HUES64 (cell line): ENCODE measurements at regions not wholly inside any gene's neighbourhood (a gene's known extent, or its start where the extent isn't known, plus 50 kb on each side); places are given as distances from the start of the nearest gene placed in this dataset.

Experiments
- H3K27ac ChIP-seq: 2 replicates; pipeline ENCODE4 v1.7.0; 2013; ENCODE audit warnings: low read depth, low read length, inconsistent platforms
- H3K27me3 ChIP-seq: 2 replicates; pipeline ENCODE4 v1.6.1; 2013; ENCODE audit warnings: mild to moderate bottlenecking, low read length; ENCODE audit not compliant: insufficient read depth
- H3K36me3 ChIP-seq: 2 replicates; pipeline ENCODE4 v1.6.1; 2013; ENCODE audit warnings: mild to moderate bottlenecking, low read length; ENCODE audit not compliant: insufficient read depth
- H3K4me1 ChIP-seq: 2 replicates; pipeline ENCODE4 v1.6.1; 2013; ENCODE audit warnings: mild to moderate bottlenecking, low read length, moderate library complexity; ENCODE audit not compliant: insufficient read depth
- H3K4me3 ChIP-seq: 2 replicates; pipeline ENCODE4 v1.5.1; 2013; ENCODE audit warnings: mild to moderate bottlenecking, low read length, moderate library complexity
- H3K9ac ChIP-seq: 2 replicates; pipeline ENCODE4 v1.6.1; 2013; ENCODE audit warnings: mild to moderate bottlenecking, low read depth, low read length
- H3K9me3 ChIP-seq: 2 replicates; pipeline ENCODE4 v1.6.1; 2013; ENCODE audit warnings: low read depth, low read length; ENCODE audit not compliant: insufficient read depth
- WGBS: fragments of 150-250, 120-280 bp; methylation state at CpG from one replicate; pipeline ENCODE4 v1.1.7; 2013; ENCODE audit warnings: missing lambda C conversion rate; 5-methylcytosine and 5-hydroxymethylcytosine counted together

GRCh38 chr2:120929829-120930228, 194.2 kb downstream of the GLI2 start:
- Histone ChIP-seq H3K4me1 (0 out of 2 replicates have a peak, but pooled peaks cover 4% of the 10 kb centered on the region), H3K9me3 (no peaks in the 10 kb centered on the region), H3K9ac (no peak overlapping the region), H3K4me3 (no peak overlapping the region), H3K27me3 (no peaks in the 10 kb centered on the region), H3K27ac (no peak overlapping the region), H3K36me3 (peaks cover 19% of the 10 kb centered on the region)
- whole genome bisulfite sequencing = 97% methylated on average over 2 of the region's 2 CpGs

- Histone ChIP-seq H3K27me3 (no peaks in the 10 kb centered on the region), H3K27ac (no peak overlapping the region), H3K4me1 (peaks cover 8% of the 10 kb centered on the region; the same call in 1 of the 2 replicates), H3K36me3 (peaks cover 19% of the 10 kb centered on the region), H3K9ac (no peak overlapping the region), H3K4me3 (no peak overlapping the region), H3K9me3 (no peaks in the 10 kb centered on the region)
- 96% methylated on average over 10 of the region's 10 CpGs for WGBS
Observed at GRCh38 chr2:120930236-120930635, 194.6 kb downstream of the GLI2 start.

GRCh38 chr2:120930864-120931263, 195.2 kb downstream of the GLI2 start:
- peaks cover 19% of the 10 kb centered on the region for H3K36me3 ChIP-seq
- 88% methylated on average over 3 of the region's 3 CpGs for WGBS
- no peaks in the 10 kb centered on the region for H3K27me3 ChIP-seq
- H3K27ac ChIP-seq = no peak overlapping the region
- peaks cover 11% of the 10 kb centered on the region; the same call in 1 of the 2 replicates for H3K4me1 ChIP-seq
- H3K4me3 ChIP-seq = no peak overlapping the region
- H3K9me3 ChIP-seq = no peaks in the 10 kb centered on the region
- no peak overlapping the region for H3K9ac ChIP-seq

GRCh38 chr2:120932472-120932871, 196.8 kb downstream of the GLI2 start:
- 90% methylated on average over 7 of the region's 7 CpGs for WGBS
- Histone ChIP-seq H3K4me1 (peaks cover 13% of the 10 kb centered on the region; the same call in 1 of the 2 replicates), H3K27ac (no peak overlapping the region)

GRCh38 chr2:120932881-120933280, 197.2 kb downstream of the GLI2 start:
- H3K27me3 ChIP-seq = no peaks in the 10 kb centered on the region
- WGBS = 87% methylated on average over 7 of the region's 7 CpGs
- no peak overlapping the region for H3K27ac ChIP-seq
- H3K9me3 ChIP-seq = no peaks in the 10 kb centered on the region
- H3K9ac ChIP-seq = no peak overlapping the region
- H3K4me3 ChIP-seq = no peak overlapping the region
- H3K36me3 ChIP-seq = peaks cover 17% of the 10 kb centered on the region
- H3K4me1 ChIP-seq = peaks cover 13% of the 10 kb centered on the region; the same call in 1 of the 2 replicates

More at GRCh38 chr2:120932472-120932871, 196.8 kb downstream of the GLI2 start:
- Histone ChIP-seq H3K27me3 (no peaks in the 10 kb centered on the region), H3K9ac (no peak overlapping the region), H3K36me3 (peaks cover 17% of the 10 kb centered on the region), H3K9me3 (no peaks in the 10 kb centered on the region), H3K4me3 (no peak overlapping the region)

- Histone ChIP-seq H3K4me1 (peaks cover 13% of the 10 kb centered on the region; the same call in 1 of the 2 replicates), H3K9ac (no peak overlapping the region), H3K27ac (no peak overlapping the region)
Observed at GRCh38 chr2:120933693-120934573, 198.3 kb downstream of the GLI2 start.

GRCh38 chr2:120934574-120935338, 199.1 kb downstream of the GLI2 start:
- Histone ChIP-seq H3K9ac (no peak overlapping the region), H3K27ac (no peak overlapping the region), H3K4me1 (peaks cover 19% of the 10 kb centered on the region), H3K9me3 (no peaks in the 10 kb centered on the region), H3K36me3 (0 out of 2 replicates have a peak, but pooled peaks cover 6% of the 10 kb centered on the region), H3K4me3 (no peak overlapping the region), H3K27me3 (no peaks in the 10 kb centered on the region)
- 86% methylated on average over 17 of the region's 17 CpGs for WGBS

More at GRCh38 chr2:120933693-120934573, 198.3 kb downstream of the GLI2 start:
- H3K36me3 ChIP-seq = peaks cover 11% of the 10 kb centered on the region; the same call in 1 of the 2 replicates
- WGBS = 83% methylated on average over 19 of the region's 19 CpGs
- H3K9me3 ChIP-seq = no peaks in the 10 kb centered on the region
- H3K4me3 ChIP-seq = no peak overlapping the region
- H3K27me3 ChIP-seq = no peaks in the 10 kb centered on the region

- H3K4me3 ChIP-seq = no peak overlapping the region
- WGBS = 86% methylated on average over 26 of the region's 26 CpGs
- H3K27me3 ChIP-seq = no peaks in the 10 kb centered on the region
- peaks cover 19% of the 10 kb centered on the region for H3K4me1 ChIP-seq
- H3K9me3 ChIP-seq = no peaks in the 10 kb centered on the region
- no peak overlapping the region for H3K9ac ChIP-seq
- H3K36me3 ChIP-seq = no peaks in the 10 kb centered on the region
- H3K27ac ChIP-seq = no peak overlapping the region
Observed at GRCh38 chr2:120935339-120936313, 200.0 kb downstream of the GLI2 start.

GRCh38 chr2:120936476-120937334, 201.0 kb downstream of the GLI2 start:
- 92% methylated on average over 10 of the region's 10 CpGs for WGBS
- Histone ChIP-seq H3K27ac (no peak overlapping the region), H3K27me3 (no peaks in the 10 kb centered on the region), H3K9me3 (no peaks in the 10 kb centered on the region), H3K9ac (no peak overlapping the region), H3K4me1 (peaks cover 19% of the 10 kb centered on the region), H3K36me3 (no peaks in the 10 kb centered on the region), H3K4me3 (no peak overlapping the region)

GRCh38 chr2:120937686-120938044, 202.0 kb downstream of the GLI2 start:
- Histone ChIP-seq H3K9ac (no peak overlapping the region), H3K27ac (no peak overlapping the region), H3K4me3 (no peak overlapping the region), H3K27me3 (no peaks in the 10 kb centered on the region), H3K36me3 (0 out of 2 replicates have a peak, but pooled peaks cover 3% of the 10 kb centered on the region), H3K9me3 (no peaks in the 10 kb centered on the region), H3K4me1 (peaks cover 19% of the 10 kb centered on the region)
- WGBS = 86% methylated on average over 6 of the region's 6 CpGs
